K562 (cell line): ENCODE measurements at regions not wholly inside any gene's neighbourhood (a gene's known extent, or its start where the extent isn't known, plus 50 kb on each side); places are given as distances from the start of the nearest gene placed in this dataset.

ENCODE experiments used
- ATAC-seq: fragments of 200-7000 bp; cut with Tn5 transposase; 3 replicates; pipeline ENCODE4 v1.9.1; 2020; ENCODE audit warnings: moderate library complexity
- BruUV-seq: library from RNA; stranded (reverse); fragments of 400-500 nt; replicated peaks from 2 replicates; lab custom pipeline; 2021; lab: Mats Ljungman, UMichigan
- CTCF ChIA-PET: fragments of 300-600 bp; formaldehyde crosslinking; extraction: SDS; loops from one replicate; lab custom pipeline; 2021; ENCODE audit warnings: low intra/inter-chr PET ratio; lab: Yijun Ruan, JAX
- POLR2A ChIA-PET: fragments of 300-600, 350-650 bp; sonication (Branson Sonifier 250); formaldehyde crosslinking; extraction: SDS; loops from one replicate; lab custom pipeline; 2021; ENCODE audit warnings: antibody characterized with exemption, inconsistent platforms; lab: Yijun Ruan, JAX
- DNase-seq, 4 experiments: peaks; one replicate each; pipeline versions ENCODE4 v3.0.0 to v3.0.0-alpha.2; 2011 to 2018; ENCODE audit warnings: low spot score in 3 of 4, mixed read lengths in 3 of 4; ENCODE audit errors: extremely low read depth in 1 of 4
- FAIRE-seq: peaks from 2 replicates; lab custom pipeline; 2011; peaks lifted over from hg19 to GRCh38; lab: Jason Lieb, UNC
- H2AFZ ChIP-seq: 2 replicates; pipeline ENCODE4 v1.6.0; 2011; ENCODE audit warnings: low read depth, low read length, control low read depth, inconsistent platforms
- H3K27ac ChIP-seq: fragments of 200-600 bp; 3 replicates; pipeline ENCODE4 v1.8.0; 2011; ENCODE audit warnings: low read depth, mild to moderate bottlenecking, control low read depth, inconsistent platforms, low read length, moderate library complexity, mixed read lengths; ENCODE audit errors: extremely low read depth
- H3K27me3 ChIP-seq, 2 experiments: fragments of 300-600 bp in 1 of 2; 2 replicates in 1 of 2; 3 replicates in 1 of 2; pipeline versions ENCODE4 v1.6.0 to v1.8.0; 2011; ENCODE audit warnings: inconsistent platforms in 2 of 2, low read length in 2 of 2, mild to moderate bottlenecking in 1 of 2, mixed read lengths in 1 of 2, moderate library complexity in 1 of 2; ENCODE audit not compliant: control insufficient read depth in 2 of 2, insufficient read depth in 2 of 2
- H3K36me3 ChIP-seq: fragments of 300-600 bp; 3 replicates; pipeline ENCODE4 v1.8.0; 2011; ENCODE audit warnings: mild to moderate bottlenecking, low read length, inconsistent platforms; ENCODE audit not compliant: control insufficient read depth, insufficient read depth
- H3K4me1 ChIP-seq, 2 experiments: fragments of 200-600 bp in 1 of 2; replicated peaks in 1 of 2; 2 replicates in 1 of 2; 3 replicates in 1 of 2; pipeline versions ENCODE4 v1.5.1 to v1.8.0; 2011; ENCODE audit warnings: inconsistent platforms in 2 of 2, low read length in 2 of 2, mild to moderate bottlenecking in 1 of 2, mixed read lengths in 1 of 2, moderate library complexity in 1 of 2; ENCODE audit not compliant: control insufficient read depth in 2 of 2, insufficient read depth in 2 of 2
- H3K4me2 ChIP-seq: 2 replicates; pipeline ENCODE4 v1.6.1; 2011; ENCODE audit warnings: low read length, control low read depth, inconsistent platforms, mixed read lengths; ENCODE audit not compliant: insufficient read depth
- H3K4me3 ChIP-seq: fragments of 200-600 bp; sonication (generic), shearing (Covaris generic); 2 replicates; pipeline ENCODE4 v1.5.1; 2016; ENCODE audit warnings: control low read depth, inconsistent platforms
- H3K79me2 ChIP-seq: fragments of 200-600 bp; 3 replicates; pipeline ENCODE4 v1.8.0; 2011; ENCODE audit warnings: low read length, inconsistent platforms; ENCODE audit not compliant: control insufficient read depth, insufficient read depth
- H3K9ac ChIP-seq, 2 experiments: 2 replicates each; pipeline versions ENCODE4 v1.6.0 to v1.6.1; 2011; ENCODE audit warnings: low read depth in 2 of 2, low read length in 2 of 2, control low read depth in 1 of 2, inconsistent platforms in 1 of 2, mild to moderate bottlenecking in 1 of 2, mixed read lengths in 1 of 2; ENCODE audit not compliant: insufficient read depth in 1 of 2
- H3K9me1 ChIP-seq: one replicate; pipeline ENCODE4 v1.6.0; 2011; ENCODE audit warnings: inconsistent platforms, mild to moderate bottlenecking, low read length, moderate library complexity; ENCODE audit not compliant: control insufficient read depth, insufficient read depth
- H3K9me3 ChIP-seq: replicated peaks from 2 replicates; pipeline ENCODE4 v1.5.1; 2011; ENCODE audit warnings: low read depth, low read length, inconsistent platforms; ENCODE audit not compliant: control insufficient read depth, insufficient read depth
- H4K20me1 ChIP-seq: replicated peaks from 2 replicates; pipeline ENCODE4 v1.6.1; 2011; ENCODE audit warnings: low read length, inconsistent platforms, mixed read lengths; ENCODE audit not compliant: control insufficient read depth, insufficient read depth
- ATF6 ChIP-seq: sonication (generic); formaldehyde crosslinking; IDR thresholded peaks from 2 replicates; pipeline ENCODE4 v1.4.0; 2020; ENCODE audit warnings: mild to moderate bottlenecking, missing genetic modification reagents
- CHAMP1 ChIP-seq: fragments of 450-650 bp; IDR thresholded peaks from 2 replicates; pipeline ENCODE4 v1.6.1; 2016; ENCODE audit warnings: mild to moderate bottlenecking
- CHD4 ChIP-seq: fragments of 200-600 bp; sonication (generic); IDR thresholded peaks from 3 replicates; pipeline ENCODE4 v1.6.1; 2012; ENCODE audit warnings: low read depth, mild to moderate bottlenecking, mixed read lengths, low read length, inconsistent platforms; ENCODE audit not compliant: insufficient read depth, insufficient replicate concordance, poor library complexity, severe bottlenecking
- E2F6 ChIP-seq, 2 experiments: IDR thresholded peaks; 2 replicates each; pipeline ENCODE4 v1.6.1; 2011; ENCODE audit warnings: borderline replicate concordance in 1 of 2, control low read depth in 1 of 2, low read depth in 1 of 2, low read length in 1 of 2, mild to moderate bottlenecking in 1 of 2, mixed read lengths in 1 of 2, moderate library complexity in 1 of 2; ENCODE audit not compliant: insufficient read depth in 1 of 2, insufficient read length in 1 of 2, poor library complexity in 1 of 2, severe bottlenecking in 1 of 2; ENCODE audit errors: extremely low read depth in 1 of 2
- ETV6 ChIP-seq, 3 experiments: fragments of 150-350 bp in 1 of 3; sonication (generic) in 1 of 3; formaldehyde crosslinking in 1 of 3; IDR thresholded peaks; 2 replicates each; pipeline versions ENCODE4 v1.6.1 to v1.8.0; 2014 to 2022; ENCODE audit warnings: borderline replicate concordance in 2 of 3, low read depth in 2 of 3, antibody characterized with exemption in 1 of 3, low read length in 1 of 3, mild to moderate bottlenecking in 1 of 3, missing genetic modification reagents in 1 of 3
- HCFC1 ChIP-seq: IDR thresholded peaks from 2 replicates; pipeline ENCODE4 v1.6.1; 2012; ENCODE audit warnings: low read depth, low read length, improper control_type of control experiment
- HLTF ChIP-seq: fragments of 450-650 bp; IDR thresholded peaks from 2 replicates; pipeline ENCODE4 v1.6.1; 2016
- MECOM ChIP-seq: fragments of 250-450 bp; sonication (Bioruptor Pico); IDR thresholded peaks from 2 replicates; pipeline ENCODE4 v1.8.0; 2022; ENCODE audit warnings: inconsistent platforms
- NFIX ChIP-seq: fragments of 250-450 bp; sonication (Bioruptor Pico); IDR thresholded peaks from 2 replicates; pipeline ENCODE4 v1.4.0; 2020; ENCODE audit warnings: low read depth, mild to moderate bottlenecking, moderate library complexity
- NUFIP1 ChIP-seq: fragments of 450-650 bp; IDR thresholded peaks from 2 replicates; pipeline ENCODE4 v1.6.1; 2018; ENCODE audit not compliant: partially characterized antibody
- TSHZ1 ChIP-seq: fragments of 250-450 bp; sonication (Bioruptor Pico); IDR thresholded peaks from 2 replicates; pipeline ENCODE4 v1.4.0; 2020; ENCODE audit warnings: mild to moderate bottlenecking, moderate library complexity
- ZC3H8 ChIP-seq: fragments of 450-650 bp; IDR thresholded peaks from 2 replicates; pipeline ENCODE4 v1.6.1; 2017
- ZNF347 ChIP-seq: fragments of 450-650 bp; formaldehyde crosslinking; IDR thresholded peaks from 2 replicates; pipeline ENCODE4 v1.4.0; 2020; ENCODE audit warnings: low read depth, mild to moderate bottlenecking, moderate library complexity
- ZNF436 ChIP-seq: fragments of 250-450, 450-650 bp; sonication (Bioruptor Pico); formaldehyde crosslinking; IDR thresholded peaks from 2 replicates; pipeline ENCODE4 v1.7.0; 2020; ENCODE audit warnings: mild to moderate bottlenecking
- WGBS: fragments of 100-300 bp; shearing (Covaris generic); methylation state at CpG from one replicate; pipeline ENCODE4 v1.1.6; 2016; ENCODE audit warnings: low coverage, mixed read lengths; ENCODE audit not compliant: insufficient coverage; ENCODE audit errors: missing lambda C conversion rate; 5-methylcytosine and 5-hydroxymethylcytosine counted together
- in situ Hi-C: fragments of 300-500 bp; cut with MboI; formaldehyde crosslinking; loops from 4 replicates; pipeline ENCODE4 v1.15.0; 2018; ENCODE audit warnings: inconsistent platforms, mixed read lengths
- intact Hi-C: fragments of 100-400 bp; cut with micrococcal nuclease; formaldehyde crosslinking; loops from 2 replicates; pipeline ENCODE4 v1.14.2; 2022

- WGBS = 13% methylated on average over 7 of the region's 8 CpGs
- FAIRE-seq = no peak
- no peak for DNase-seq
- TF ChIP-seq NFIX (CRISPR knock-in tag) (no peak), ETV6 (IDR thresholded peaks at IDR 0.05; ENCODE audit: borderline replicate concordance in 1 of 2, low read depth in 2 of 2, low read length in 1 of 2) (no peak), ETV6 (CRISPR knock-in tag; IDR thresholded peaks at IDR 0.05; ENCODE audit: borderline replicate concordance) (no peak), E2F6 (IDR thresholded peaks at IDR 0.05; ENCODE audit: borderline replicate concordance in 1 of 2, extremely low read depth in 1 of 2, insufficient read depth in 1 of 2, insufficient read length in 1 of 2, low read depth in 1 of 2, low read length in 1 of 2, poor library complexity in 1 of 2, severe bottlenecking in 1 of 2) (no peak), CHAMP1 (no peak), ATF6 (CRISPR knock-in tag) (no peak), CHD4 (no peak), HCFC1 (no peak), ZNF347 (CRISPR knock-in tag) (no peak), NUFIP1 (no peak), ZC3H8 (no peak), ZNF436 (CRISPR knock-in tag) (no peak), HLTF (no peak), TSHZ1 (CRISPR knock-in tag) (no peak), MECOM (CRISPR knock-in tag) (no peak)
Observed at GRCh38 chrX:1717373-1717772, 102.5 kb downstream of the ASMT start.

More at GRCh38 chrX:1717373-1717772, 102.5 kb downstream of the ASMT start:
- no peak overlapping the region for H3K4me3 ChIP-seq
- H3K4me1 ChIP-seq = no peaks in the 10 kb centered on the region
- H3K36me3 ChIP-seq = no peaks in the 10 kb centered on the region
- CTCF ChIA-PET = no interaction called here
- H3K9me3 ChIP-seq = no peaks in the 10 kb centered on the region
- POLR2A ChIA-PET = no interaction called here
- no peaks in the 10 kb centered on the region for H4K20me1 ChIP-seq
- no peaks in the 10 kb centered on the region for H3K27me3 ChIP-seq
- BruUV-seq = no TSS peak
- no peaks in the 10 kb centered on the region for H3K9me1 ChIP-seq
- in situ Hi-C loops = no loop called here
- H3K27ac ChIP-seq = no peak overlapping the region
- ATAC-seq = no peak
- no peak overlapping the region for H3K9ac ChIP-seq
- H2AFZ ChIP-seq = no peak overlapping the region
- intact Hi-C loops = no loop called here
- no peak overlapping the region for H3K4me2 ChIP-seq
- H3K79me2 ChIP-seq = no peaks in the 10 kb centered on the region
